SK-N-SH treated with all-trans-retinoic acid at 6 μM for 48 hours (cell line): ENCODE measurements at regions not wholly inside any gene's neighbourhood (a gene's known extent, or its start where the extent isn't known, plus 50 kb on each side); places are given as distances from the start of the nearest gene placed in this dataset.

Experiments used
- ATAC-seq: fragments of 200-7000 bp; cut with Tn5 transposase; 3 replicates; pipeline ENCODE4 v1.9.1; 2020; ENCODE audit warnings: mild to moderate bottlenecking, moderate library complexity
- ARNTL ChIP-seq: fragments of 450-650 bp; formaldehyde crosslinking; IDR thresholded peaks from 2 replicates; pipeline ENCODE4 v1.5.0; 2020; ENCODE audit warnings: low read depth, mild to moderate bottlenecking, moderate library complexity, borderline replicate concordance
- BACH2 ChIP-seq: fragments of 250-450 bp; sonication (Bioruptor Pico); IDR thresholded peaks from 2 replicates; pipeline ENCODE4 v1.9.0; 2021; ENCODE audit warnings: mild to moderate bottlenecking, borderline replicate concordance
- CSDC2 ChIP-seq: fragments of 250-450 bp; sonication (Bioruptor Pico); IDR thresholded peaks from 2 replicates; pipeline ENCODE4 v1.5.0; 2020; ENCODE audit warnings: mild to moderate bottlenecking, moderate library complexity
- CSRNP3 ChIP-seq: fragments of 250-450 bp; sonication (Bioruptor Pico); IDR thresholded peaks from 2 replicates; pipeline ENCODE4 v1.5.1; 2021; ENCODE audit warnings: mild to moderate bottlenecking, moderate library complexity
- ESRRG ChIP-seq: fragments of 250-450 bp; sonication (Bioruptor Pico); IDR thresholded peaks from 2 replicates; pipeline ENCODE4 v1.6.1; 2021; ENCODE audit warnings: mild to moderate bottlenecking
- GLIS3 ChIP-seq: fragments of 250-450 bp; sonication (Bioruptor Pico); IDR thresholded peaks from 2 replicates; pipeline ENCODE4 v1.5.0; 2020; ENCODE audit warnings: mild to moderate bottlenecking, moderate library complexity
- ISL1 ChIP-seq: fragments of 250-450 bp; sonication (Bioruptor Pico); IDR thresholded peaks from 2 replicates; pipeline ENCODE4 v2.1.2; 2022; ENCODE audit warnings: mild to moderate bottlenecking, moderate library complexity
- PPARA ChIP-seq: fragments of 250-450 bp; sonication (Bioruptor Pico); IDR thresholded peaks from 2 replicates; pipeline ENCODE4 v1.5.0; 2020; ENCODE audit warnings: mild to moderate bottlenecking, borderline replicate concordance
- RARB ChIP-seq: fragments of 250-450 bp; sonication (Bioruptor Pico); IDR thresholded peaks from 2 replicates; pipeline ENCODE4 v1.8.0; 2021; ENCODE audit warnings: mild to moderate bottlenecking, moderate library complexity
- SNAI2 ChIP-seq: fragments of 250-450 bp; sonication (Bioruptor Pico); IDR thresholded peaks from 2 replicates; pipeline ENCODE4 v1.5.0; 2020; ENCODE audit warnings: mild to moderate bottlenecking, moderate library complexity
- TCF4 ChIP-seq: fragments of 250-450 bp; sonication (Bioruptor Pico); IDR thresholded peaks from 2 replicates; pipeline ENCODE4 v1.8.0; 2021; ENCODE audit warnings: mild to moderate bottlenecking, moderate library complexity, borderline replicate concordance
- TOX ChIP-seq: fragments of 250-450 bp; sonication (Bioruptor Pico); IDR thresholded peaks from 2 replicates; pipeline ENCODE4 v1.8.0; 2021; ENCODE audit warnings: mild to moderate bottlenecking, moderate library complexity, borderline replicate concordance
- ZC3H10 ChIP-seq: fragments of 250-450 bp; sonication (Bioruptor Pico); IDR thresholded peaks from 2 replicates; pipeline ENCODE4 v1.5.1; 2021; ENCODE audit warnings: mild to moderate bottlenecking, moderate library complexity
- ZFP3 ChIP-seq: fragments of 250-450 bp; sonication (Bioruptor Pico); IDR thresholded peaks from 2 replicates; pipeline ENCODE4 v1.5.0; 2020; ENCODE audit warnings: mild to moderate bottlenecking, moderate library complexity
- ZFP30 ChIP-seq: fragments of 450-650 bp; formaldehyde crosslinking; IDR thresholded peaks from 2 replicates; pipeline ENCODE4 v1.5.0; 2022; ENCODE audit warnings: mild to moderate bottlenecking, moderate library complexity
- ZNF565 ChIP-seq: fragments of 450-650 bp; formaldehyde crosslinking; conservative IDR thresholded peaks from 2 replicates; pipeline ENCODE4 v1.5.0; 2020; ENCODE audit warnings: low read depth, mild to moderate bottlenecking, moderate library complexity
- ZNF70 ChIP-seq: fragments of 450-650 bp; formaldehyde crosslinking; IDR thresholded peaks from 2 replicates; pipeline ENCODE4 v1.5.0; 2020; ENCODE audit warnings: mild to moderate bottlenecking, moderate library complexity
- ZNF8 ChIP-seq: fragments of 450-650 bp; formaldehyde crosslinking; IDR thresholded peaks from 2 replicates; pipeline ENCODE4 v1.5.0; 2020; ENCODE audit warnings: mild to moderate bottlenecking, moderate library complexity
- TF ChIP-seq, protein P1 (sequence below): fragments of 250-450 bp; sonication (Bioruptor Pico); IDR thresholded peaks from 2 replicates; pipeline ENCODE4 v1.5.1; 2020; ENCODE audit warnings: low read depth, mild to moderate bottlenecking, moderate library complexity
- TF ChIP-seq, protein P2 (sequence below): fragments of 250-450 bp; sonication (Bioruptor Pico); IDR thresholded peaks from 2 replicates; pipeline ENCODE4 v1.8.0; 2021; ENCODE audit warnings: low read depth, mild to moderate bottlenecking, moderate library complexity, borderline replicate concordance
- TF ChIP-seq, protein P3 (sequence below): fragments of 250-450 bp; sonication (Bioruptor Pico); IDR thresholded peaks from 2 replicates; pipeline ENCODE4 v1.8.0; 2020; ENCODE audit warnings: mild to moderate bottlenecking, moderate library complexity, borderline replicate concordance

GRCh38 chr4:134695433-134695832 lies 493.8 kb upstream of the PABPC4L start:
- no peak for ATAC-seq
- TF ChIP-seq ZFP3 (CRISPR knock-in tag) (no peak), ZFP30 (no peak), BACH2 (no peak), GLIS3 (no peak), ESRRG (no peak), ZNF8 (CRISPR knock-in tag) (no peak), ARNTL (no peak), TOX (CRISPR knock-in tag) (no peak), ISL1 (no peak), PPARA (no peak), CSDC2 (no peak), RARB (no peak), ZNF70 (CRISPR knock-in tag) (no peak)
- TF ChIP-seq, protein P1, sequence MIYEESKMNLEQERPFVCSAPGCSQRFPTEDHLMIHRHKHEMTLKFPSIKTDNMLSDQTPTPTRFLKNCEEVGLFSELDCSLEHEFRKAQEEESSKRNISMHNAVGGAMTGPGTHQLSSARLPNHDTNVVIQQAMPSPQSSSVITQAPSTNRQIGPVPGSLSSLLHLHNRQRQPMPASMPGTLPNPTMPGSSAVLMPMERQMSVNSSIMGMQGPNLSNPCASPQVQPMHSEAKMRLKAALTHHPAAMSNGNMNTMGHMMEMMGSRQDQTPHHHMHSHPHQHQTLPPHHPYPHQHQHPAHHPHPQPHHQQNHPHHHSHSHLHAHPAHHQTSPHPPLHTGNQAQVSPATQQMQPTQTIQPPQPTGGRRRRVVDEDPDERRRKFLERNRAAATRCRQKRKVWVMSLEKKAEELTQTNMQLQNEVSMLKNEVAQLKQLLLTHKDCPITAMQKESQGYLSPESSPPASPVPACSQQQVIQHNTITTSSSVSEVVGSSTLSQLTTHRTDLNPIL (CRISPR knock-in tag), result no peak

DNA sequence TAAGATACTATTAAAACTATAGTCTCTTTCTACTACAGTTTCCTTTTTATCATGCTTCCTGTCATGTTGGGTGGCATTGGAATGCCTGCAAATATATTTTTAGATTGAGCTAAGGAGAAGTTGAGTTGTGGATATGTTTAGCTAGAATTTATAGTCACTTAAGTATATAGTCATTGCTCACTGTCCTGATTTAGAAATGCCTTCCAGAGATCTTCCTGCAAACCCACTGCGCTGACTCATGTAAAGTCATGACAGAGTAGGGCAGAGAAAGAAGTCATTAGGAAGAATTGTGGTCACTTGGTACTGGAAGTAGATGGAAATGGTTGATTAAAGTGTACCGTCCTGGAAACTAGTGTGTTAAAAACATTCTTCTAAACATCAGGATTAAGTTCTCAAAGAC lies 490.3 kb upstream of the PABPC4L start:
- peak; percentile 84; the same call in 1 of the 2 replicates for TF ChIP-seq TOX (CRISPR knock-in tag)
- TF ChIP-seq ARNTL, result no peak
- 0 out of 2 replicates have a peak, but pooled peaks have one; percentile 43 for TF ChIP-seq ZC3H10 (CRISPR knock-in tag)
- no peak for TF ChIP-seq ISL1
- TF ChIP-seq, protein P2, sequence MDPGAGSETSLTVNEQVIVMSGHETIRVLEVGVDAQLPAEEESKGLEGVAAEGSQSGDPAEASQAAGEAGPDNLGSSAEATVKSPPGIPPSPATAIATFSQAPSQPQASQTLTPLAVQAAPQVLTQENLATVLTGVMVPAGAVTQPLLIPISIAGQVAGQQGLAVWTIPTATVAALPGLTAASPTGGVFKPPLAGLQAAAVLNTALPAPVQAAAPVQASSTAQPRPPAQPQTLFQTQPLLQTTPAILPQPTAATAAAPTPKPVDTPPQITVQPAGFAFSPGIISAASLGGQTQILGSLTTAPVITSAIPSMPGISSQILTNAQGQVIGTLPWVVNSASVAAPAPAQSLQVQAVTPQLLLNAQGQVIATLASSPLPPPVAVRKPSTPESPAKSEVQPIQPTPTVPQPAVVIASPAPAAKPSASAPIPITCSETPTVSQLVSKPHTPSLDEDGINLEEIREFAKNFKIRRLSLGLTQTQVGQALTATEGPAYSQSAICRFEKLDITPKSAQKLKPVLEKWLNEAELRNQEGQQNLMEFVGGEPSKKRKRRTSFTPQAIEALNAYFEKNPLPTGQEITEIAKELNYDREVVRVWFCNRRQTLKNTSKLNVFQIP, result no peak
- TF ChIP-seq, protein P3, sequence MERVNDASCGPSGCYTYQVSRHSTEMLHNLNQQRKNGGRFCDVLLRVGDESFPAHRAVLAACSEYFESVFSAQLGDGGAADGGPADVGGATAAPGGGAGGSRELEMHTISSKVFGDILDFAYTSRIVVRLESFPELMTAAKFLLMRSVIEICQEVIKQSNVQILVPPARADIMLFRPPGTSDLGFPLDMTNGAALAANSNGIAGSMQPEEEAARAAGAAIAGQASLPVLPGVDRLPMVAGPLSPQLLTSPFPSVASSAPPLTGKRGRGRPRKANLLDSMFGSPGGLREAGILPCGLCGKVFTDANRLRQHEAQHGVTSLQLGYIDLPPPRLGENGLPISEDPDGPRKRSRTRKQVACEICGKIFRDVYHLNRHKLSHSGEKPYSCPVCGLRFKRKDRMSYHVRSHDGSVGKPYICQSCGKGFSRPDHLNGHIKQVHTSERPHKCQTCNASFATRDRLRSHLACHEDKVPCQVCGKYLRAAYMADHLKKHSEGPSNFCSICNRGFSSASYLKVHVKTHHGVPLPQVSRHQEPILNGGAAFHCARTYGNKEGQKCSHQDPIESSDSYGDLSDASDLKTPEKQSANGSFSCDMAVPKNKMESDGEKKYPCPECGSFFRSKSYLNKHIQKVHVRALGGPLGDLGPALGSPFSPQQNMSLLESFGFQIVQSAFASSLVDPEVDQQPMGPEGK (CRISPR knock-in tag), result peak; percentile 65; the same call in 1 of the 2 replicates
- TF ChIP-seq RARB, result no peak
- TF ChIP-seq SNAI2 (CRISPR knock-in tag), result no peak
- TF ChIP-seq, all 23 proteins: peak for 3

GRCh38 chr4:134687646-134688628 lies 486.3 kb upstream of the PABPC4L start:
- no peak for ATAC-seq
- no peak for TF ChIP-seq RARB

More for the DNA sequence above, 490.3 kb upstream of the PABPC4L start:
- ATAC-seq, result peak; percentile 84

DNA sequence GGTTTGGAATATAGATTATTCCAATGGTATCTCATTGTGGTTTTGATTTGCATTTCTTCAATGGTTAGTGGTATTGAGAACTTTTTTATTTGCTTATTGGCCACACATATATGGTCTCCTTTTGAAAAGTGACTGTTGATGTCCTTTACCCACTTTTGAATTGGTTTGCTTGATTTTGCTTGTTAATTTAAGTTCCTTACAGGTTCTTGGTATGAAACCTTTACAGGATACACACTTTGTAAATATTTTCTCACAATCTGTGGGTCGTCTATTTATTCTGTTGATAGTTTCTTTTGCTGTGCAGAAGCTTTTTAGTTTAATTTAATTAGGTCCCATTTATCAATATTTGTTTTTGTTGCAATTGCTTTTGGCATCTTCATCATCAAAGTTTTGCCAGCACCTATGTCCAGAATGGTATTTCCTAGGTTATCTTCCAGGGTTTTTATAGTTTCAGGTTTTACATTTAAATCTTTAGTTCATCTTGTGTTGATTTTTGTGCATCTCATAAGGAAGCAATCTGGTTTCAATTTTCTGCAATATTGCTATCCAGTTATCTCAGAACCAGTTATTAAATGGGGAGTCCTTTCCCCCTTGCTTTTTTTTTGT lies 475.7 kb upstream of the PABPC4L start:
- TF ChIP-seq ZFP30 (no peak), TCF4 (CRISPR knock-in tag) (no peak)
- no peak for ATAC-seq

DNA sequence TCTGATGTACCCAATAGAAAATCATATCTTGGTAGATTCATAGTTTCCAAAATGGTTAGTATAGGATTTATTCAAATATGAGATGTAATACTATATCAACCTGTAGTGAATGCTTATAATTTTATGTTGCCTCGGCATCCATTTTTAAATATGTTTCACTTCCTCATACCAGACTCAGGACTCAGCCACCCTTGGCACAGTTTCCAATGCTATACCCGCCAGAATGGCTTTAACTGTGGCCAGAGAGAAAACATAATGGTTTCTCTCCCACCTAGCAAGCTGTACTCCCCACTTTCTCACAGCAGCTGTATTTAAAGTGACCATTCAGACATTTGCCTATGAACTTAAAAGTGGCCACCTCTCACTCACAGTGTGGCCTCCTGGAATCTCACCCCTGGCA lies 466.6 kb upstream of the PABPC4L start:
- no peak for TF ChIP-seq SNAI2 (CRISPR knock-in tag)
- no peak for TF ChIP-seq ARNTL
- no peak for TF ChIP-seq CSRNP3 (CRISPR knock-in tag)
- no peak for TF ChIP-seq RARB
- TF ChIP-seq ZNF565 (CRISPR knock-in tag), result no peak
- no peak for TF ChIP-seq ZNF8 (CRISPR knock-in tag)
- TF ChIP-seq, protein P2, result no peak
- TF ChIP-seq BACH2, result no peak

More for the DNA sequence above, 466.6 kb upstream of the PABPC4L start:
- ATAC-seq, result peak; percentile 61
